ENCODE measurements at regions not wholly inside any gene's neighbourhood (a gene's known extent, or its start where the extent isn't known, plus 50 kb on each side); places are given as distances from the start of the nearest gene placed in this dataset.

DNA sequence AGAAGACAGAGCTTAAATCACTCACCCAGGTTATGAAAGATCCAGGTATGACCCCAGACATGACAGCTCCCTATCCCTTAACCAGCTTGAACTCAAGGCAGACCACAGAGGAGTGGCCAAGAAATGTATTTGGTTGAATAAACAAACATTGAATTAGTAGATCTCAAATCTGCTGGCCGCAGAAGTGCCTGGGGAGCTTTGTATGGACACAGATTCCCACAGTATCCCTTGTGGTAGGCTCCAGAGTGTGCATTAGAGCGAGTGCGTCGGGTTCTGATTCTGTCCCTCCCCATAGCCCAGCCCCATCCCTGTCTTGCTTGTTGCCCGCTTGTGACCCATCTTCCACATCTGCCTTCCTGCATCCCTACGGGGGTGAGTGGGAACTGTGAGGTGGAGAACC lies 118.8 kb upstream of the FOXF1 start:
- no peak for TF ChIP-seq CTCF (IDR thresholded peaks at IDR 0.05; ENCODE audit: insufficient read depth, low read length, missing control alignments)
- POLR2A ChIA-PET = interaction anchor here (1.0 kb wide), 3 partner anchors 12 to 27 kb away, joined by 3 to 4 read pairs (median 3); no protein-coding TSS in a partner anchor
- DNase-seq (ENCODE audit: low read depth, low spot score) = no peak
- CTCF ChIA-PET = interaction anchor here (1.0 to 2.6 kb wide), 6 partner anchors 9 to 126 kb away, joined by 3 to 9 read pairs (median 4); no protein-coding TSS in a partner anchor
- H3K4me3 ChIP-seq (ENCODE audit: low read depth, low read length) = no peak overlapping the region

GRCh38 chr16:86391984-86392383 lies 118.3 kb upstream of the FOXF1 start:
- CTCF ChIA-PET = interaction anchor here (0.5 to 2.6 kb wide), 5 partner anchors 10 to 634 kb away, joined by 3 to 9 read pairs (median 4); no protein-coding TSS in a partner anchor
- H3K4me3 ChIP-seq (ENCODE audit: low read depth, low read length) = no peak overlapping the region
- POLR2A ChIA-PET = interaction anchor here (0.6 to 1.0 kb wide), 5 partner anchors 12 to 118 kb away, joined by 3 read pairs; no protein-coding TSS in a partner anchor

GRCh38 chr16:86392436-86393152 lies 117.7 kb upstream of the FOXF1 start:
- ChIA-PET POLR2A (interaction anchor here (0.6 to 1.0 kb wide), 5 partner anchors 13 to 117 kb away, joined by 3 read pairs; no protein-coding TSS in a partner anchor), CTCF (interaction anchor here (0.5 to 2.6 kb wide), 4 partner anchors 10 to 635 kb away, joined by 3 to 9 read pairs (median 4); no protein-coding TSS in a partner anchor)
- no peak for TF ChIP-seq CTCF (IDR thresholded peaks at IDR 0.05; ENCODE audit: insufficient read depth, low read length, missing control alignments)
- H3K4me3 ChIP-seq (ENCODE audit: low read depth, low read length) = no peak overlapping the region
- DNase-seq (ENCODE audit: low read depth, low spot score) = no peak

More at GRCh38 chr16:86391984-86392383, 118.3 kb upstream of the FOXF1 start:
- no peak for DNase-seq (ENCODE audit: low read depth, low spot score)
- no peak for TF ChIP-seq CTCF (IDR thresholded peaks at IDR 0.05; ENCODE audit: insufficient read depth, low read length, missing control alignments)

GRCh38 chr16:86393907-86394626 lies 116.3 kb upstream of the FOXF1 start:
- no peak for TF ChIP-seq CTCF (IDR thresholded peaks at IDR 0.05; ENCODE audit: insufficient read depth, low read length, missing control alignments)
- ChIA-PET POLR2A (no interaction called here), CTCF (no interaction called here)
- no peak for DNase-seq (ENCODE audit: low read depth, low spot score)
- no peak overlapping the region for H3K4me3 ChIP-seq (ENCODE audit: low read depth, low read length)

DNA sequence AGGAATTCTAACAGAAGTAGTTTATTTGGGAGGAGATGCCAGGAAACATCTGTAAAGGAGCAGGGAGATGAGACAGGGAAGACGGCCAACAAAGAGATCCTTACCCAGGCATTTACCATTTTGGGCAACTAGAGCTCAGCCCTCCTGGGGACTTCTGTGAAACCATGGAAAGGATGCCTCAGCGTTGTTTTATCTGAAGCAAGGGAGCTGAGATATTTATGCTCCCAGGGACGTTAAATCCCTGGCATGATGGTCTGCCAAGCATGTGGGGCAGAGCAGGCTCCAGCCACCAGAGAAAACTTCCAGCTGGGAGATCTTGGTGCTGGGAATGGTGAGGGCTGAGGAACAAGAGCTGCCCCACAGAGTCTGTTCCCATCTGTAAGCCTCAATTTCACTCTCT lies 114.8 kb upstream of the FOXF1 start:
- CTCF ChIA-PET = interaction anchor here (0.9 kb wide), 1 partner anchor 125 kb away, joined by 4 read pairs; no protein-coding TSS in a partner anchor
- no peak for TF ChIP-seq CTCF (IDR thresholded peaks at IDR 0.05; ENCODE audit: insufficient read depth, low read length, missing control alignments)
- H3K4me3 ChIP-seq (ENCODE audit: low read depth, low read length) = no peak overlapping the region
- POLR2A ChIA-PET = interaction anchor here (1.4 kb wide), 1 partner anchor 16 kb away, joined by 3 read pairs; no protein-coding TSS in a partner anchor
- no peak for DNase-seq (ENCODE audit: low read depth, low spot score)

Measured in AG04449 (cell line).